ENCODE measurements at regions not wholly inside any gene's neighbourhood (a gene's known extent, or its start where the extent isn't known, plus 50 kb on each side); places are given as distances from the start of the nearest gene placed in this dataset.

DNA sequence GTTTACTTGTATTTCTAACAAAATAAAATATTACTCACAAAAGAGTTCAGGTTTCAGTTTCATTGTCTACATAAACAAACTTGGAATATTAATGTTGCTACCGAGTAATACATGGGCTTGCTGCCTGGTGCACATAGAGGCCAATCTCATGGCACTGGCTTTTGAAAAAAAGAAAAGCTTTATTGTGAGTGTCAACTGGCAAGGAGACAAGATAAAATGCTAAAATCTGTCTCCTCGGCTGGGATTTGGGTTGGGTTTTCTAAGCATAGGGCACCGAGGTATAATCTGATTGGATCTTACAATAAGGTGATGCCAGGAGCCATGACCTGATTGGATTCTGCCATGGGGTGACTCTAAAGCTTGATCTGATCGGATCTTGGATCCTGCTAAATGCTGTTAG is 1519.9 kb upstream of the MIR17HG start:
- no peak for DNase-seq (ENCODE audit: low read depth in 4 of 4, low spot score in 2 of 4)

DNA sequence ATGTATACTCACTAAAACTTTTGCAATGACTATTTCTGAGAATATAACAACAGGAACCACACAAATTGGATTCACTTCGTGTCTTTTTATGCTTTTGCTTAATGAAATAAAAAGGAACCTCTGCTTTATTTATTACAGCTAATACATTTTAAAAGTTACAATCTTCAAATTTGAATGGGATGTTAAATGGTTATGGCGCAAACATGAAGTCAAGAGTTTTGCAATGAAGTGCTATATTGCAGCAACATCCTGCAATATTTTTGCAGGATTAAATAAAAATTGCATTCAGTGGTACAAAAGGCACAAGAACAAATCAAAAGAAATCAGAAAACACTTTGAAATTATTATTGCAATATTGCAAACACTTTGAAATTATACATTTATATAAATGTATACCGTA is 1519.0 kb upstream of the MIR17HG start:
- DNase-seq (ENCODE audit: low read depth in 4 of 4, low spot score in 2 of 4): no peak

DNA sequence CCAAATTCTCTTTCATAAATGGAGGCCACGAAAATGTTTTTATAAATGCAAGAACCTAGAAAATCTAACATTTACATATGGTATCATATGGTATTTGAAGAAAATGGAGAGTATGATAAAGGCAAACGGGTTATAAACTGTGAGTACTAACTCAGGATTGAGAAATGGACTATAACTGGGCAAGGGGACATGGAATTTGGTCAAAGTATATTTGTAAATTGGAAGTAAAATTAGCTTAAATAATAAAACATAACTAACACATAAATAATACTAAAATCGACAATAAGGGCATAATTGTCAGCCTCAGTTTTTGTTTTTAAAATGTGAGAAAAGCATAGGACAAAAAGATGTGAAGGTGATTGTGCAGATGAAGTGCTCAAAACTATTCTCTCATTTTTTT is 1516.3 kb upstream of the MIR17HG start:
- DNase-seq (ENCODE audit: low read depth in 4 of 4, low spot score in 2 of 4): no peak

DNA sequence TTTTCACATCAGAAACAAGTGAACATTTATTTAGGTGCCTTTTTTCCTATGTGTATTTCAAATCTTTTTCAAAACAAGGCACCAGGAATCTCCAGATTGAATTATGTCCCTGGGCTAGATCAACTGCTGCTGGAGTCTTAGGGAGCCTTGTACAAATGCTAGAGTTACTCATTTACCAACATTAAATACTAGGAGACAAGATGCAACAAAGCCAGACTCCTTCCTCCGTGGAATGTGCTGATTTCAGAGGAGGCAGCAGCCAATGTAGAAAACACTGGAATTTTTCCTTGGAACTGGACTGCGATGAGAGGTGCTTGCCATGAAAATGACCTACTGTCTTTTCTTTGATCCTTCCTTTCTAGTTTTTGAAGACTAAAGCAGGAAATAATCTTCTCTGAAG is 1514.7 kb upstream of the MIR17HG start:
- no peak for DNase-seq (ENCODE audit: low read depth in 4 of 4, low spot score in 2 of 4)

DNA sequence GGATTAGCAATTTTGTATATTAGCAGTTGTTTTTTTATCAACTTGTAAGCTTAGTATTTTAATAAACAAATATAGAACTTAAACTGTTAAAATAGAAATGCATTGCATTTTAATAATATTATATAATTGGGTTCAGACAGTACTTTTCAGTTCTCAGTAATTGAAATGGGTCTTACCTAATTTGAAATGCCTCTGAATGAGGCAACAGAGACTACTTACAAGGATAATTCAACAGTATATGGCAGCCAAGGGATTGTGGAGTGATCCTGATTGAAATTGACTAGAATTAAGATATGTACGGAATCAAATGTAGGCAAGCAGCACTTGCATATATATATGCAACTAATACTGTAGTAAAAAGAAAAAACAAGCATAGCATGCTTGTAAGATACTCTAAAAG is 1503.9 kb upstream of the MIR17HG start:
- no peak for DNase-seq (ENCODE audit: low read depth in 4 of 4, low spot score in 2 of 4)

DNA sequence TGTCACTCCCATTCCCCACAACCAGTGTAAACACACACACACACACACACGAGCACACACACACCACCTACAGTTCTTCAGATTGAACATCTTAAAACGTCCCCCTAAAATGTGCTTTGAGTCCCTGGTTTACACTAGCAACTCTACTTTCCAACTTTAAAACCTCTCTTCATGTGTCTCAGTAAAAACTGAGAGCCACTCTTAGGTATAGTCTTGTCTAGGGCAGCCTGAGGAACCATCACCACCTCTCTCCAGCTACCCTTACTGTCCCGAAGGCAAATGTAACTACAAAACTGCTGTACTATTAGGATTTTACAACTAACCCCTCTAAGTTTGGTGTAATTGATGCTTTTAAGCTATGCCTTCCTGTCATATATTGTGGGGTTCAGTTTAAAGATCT is 1501.6 kb upstream of the MIR17HG start:
- no peak for DNase-seq (ENCODE audit: low read depth in 4 of 4, low spot score in 2 of 4)

DNA sequence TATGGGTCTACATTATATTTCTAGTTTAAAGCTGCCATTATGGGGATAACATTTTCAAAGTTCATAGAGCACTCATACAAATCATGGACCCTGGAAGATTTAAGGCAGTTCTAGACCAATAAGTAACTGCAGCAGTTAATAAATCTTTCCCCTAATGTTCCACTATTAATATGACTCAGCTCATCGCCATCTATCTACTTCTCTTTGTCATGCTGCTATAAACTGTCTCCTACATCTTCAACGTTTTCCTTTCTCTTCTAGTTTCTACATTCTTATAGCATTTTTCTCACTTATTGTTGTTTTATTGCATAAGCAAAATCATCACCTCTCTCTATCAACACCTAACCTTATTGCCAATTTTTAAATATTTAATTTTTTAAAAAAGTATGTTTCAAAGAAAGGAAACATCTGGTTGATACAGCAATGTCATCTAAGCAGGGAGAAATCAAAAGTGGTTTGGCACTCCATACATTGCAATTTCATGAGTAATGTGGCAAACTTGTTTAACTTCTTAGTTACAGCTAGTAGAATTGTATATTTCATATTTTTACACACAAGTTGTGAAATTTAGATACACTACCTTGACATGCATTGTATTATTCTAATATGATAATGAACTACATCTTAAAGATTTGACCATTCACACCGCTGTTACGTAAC is 1500.4 kb upstream of the MIR17HG start:
- DNase-seq (ENCODE audit: low read depth in 4 of 4, low spot score in 2 of 4): no peak

DNA sequence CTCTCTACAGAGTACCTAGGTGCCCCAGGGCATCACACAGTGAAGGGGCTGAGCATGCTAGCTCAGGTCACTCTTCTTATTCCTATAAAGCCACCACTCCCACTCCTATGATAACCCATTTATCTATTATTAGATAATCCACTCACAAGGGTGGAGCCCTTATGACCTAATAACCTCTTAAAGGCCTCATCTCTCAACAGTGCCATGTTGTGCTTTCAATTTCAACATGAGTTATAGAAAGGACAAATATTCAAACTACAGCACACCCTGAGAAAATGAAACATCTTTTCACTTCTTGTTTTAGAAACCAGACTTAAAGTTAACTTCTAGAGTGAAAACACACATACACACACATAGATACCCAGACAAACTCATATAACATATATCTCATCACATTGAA is 1494.9 kb upstream of the MIR17HG start:
- DNase-seq (ENCODE audit: low read depth in 4 of 4, low spot score in 2 of 4): no peak

DNA sequence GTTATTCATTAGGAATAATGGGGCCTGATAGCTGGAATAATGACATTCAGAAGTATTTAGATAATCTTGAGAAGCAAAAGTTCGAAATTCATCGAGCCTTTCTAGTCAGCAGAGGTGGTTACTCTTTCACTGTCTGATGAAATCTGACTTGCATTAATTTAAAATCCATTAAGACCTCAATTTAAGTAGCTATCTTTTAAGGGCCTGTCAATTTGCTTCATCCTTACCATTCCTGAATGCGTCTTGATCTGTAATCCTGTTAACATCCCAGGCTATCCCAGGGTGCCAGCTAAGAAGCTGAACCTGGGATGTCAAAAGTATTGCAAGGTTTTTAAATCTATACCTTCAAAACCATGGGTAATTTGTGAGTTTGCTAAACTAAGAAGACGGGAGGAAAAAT is 1491.0 kb upstream of the MIR17HG start:
- DNase-seq (ENCODE audit: low read depth in 4 of 4, low spot score in 2 of 4): no peak

DNA sequence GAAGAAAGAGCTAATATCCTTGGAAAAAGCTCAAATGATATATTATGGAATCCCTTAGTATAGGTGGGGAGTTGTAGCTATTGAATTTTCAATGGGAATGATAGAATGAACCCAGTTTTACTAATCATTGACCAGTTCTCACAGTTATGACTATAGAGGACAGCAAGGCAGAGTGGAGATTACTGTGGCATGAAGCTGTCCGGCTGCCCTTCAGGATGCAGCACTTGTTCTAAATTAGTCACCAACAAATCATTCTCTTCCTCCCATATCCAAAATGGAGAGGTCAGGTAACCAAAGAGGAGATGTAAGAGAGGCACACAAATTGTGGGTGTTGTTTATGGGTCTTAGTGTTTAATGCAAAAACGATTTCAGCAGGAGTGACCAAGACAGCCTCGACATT is 1490.0 kb upstream of the MIR17HG start:
- DNase-seq (ENCODE audit: low read depth in 4 of 4, low spot score in 2 of 4): no peak

DNA sequence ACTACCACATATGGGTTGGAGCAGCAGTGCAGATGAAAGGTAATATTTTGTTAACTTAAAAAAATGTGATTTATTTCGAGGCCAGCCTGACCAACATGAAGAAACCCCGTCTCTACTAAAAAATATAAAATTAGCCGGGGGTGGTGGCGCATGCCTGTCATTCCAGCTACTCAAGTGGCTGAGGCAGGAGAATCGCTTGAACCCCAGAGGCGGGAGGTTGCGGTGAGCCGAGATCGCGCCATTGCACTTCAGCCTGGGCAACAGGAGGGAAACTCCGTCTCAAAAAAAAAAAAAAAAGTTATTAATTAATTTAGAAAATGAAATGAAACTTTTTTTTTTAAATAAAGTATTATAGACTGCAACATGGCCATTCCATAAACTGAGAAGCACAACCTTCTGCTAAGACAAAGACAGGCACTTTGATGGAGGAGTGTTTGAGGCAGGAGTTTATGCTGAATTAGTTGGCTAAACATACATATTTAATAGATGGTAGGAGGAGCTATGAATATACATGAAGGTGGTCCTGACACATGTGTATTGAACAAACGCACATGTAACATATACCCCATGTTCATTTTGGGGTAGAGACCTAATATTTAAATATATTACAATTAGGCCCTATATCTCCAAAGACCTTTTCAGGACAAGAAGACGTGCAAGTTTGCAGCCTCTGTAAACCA is 1485.3 kb upstream of the MIR17HG start:
- DNase-seq (ENCODE audit: low read depth in 4 of 4, low spot score in 2 of 4): no peak

DNA sequence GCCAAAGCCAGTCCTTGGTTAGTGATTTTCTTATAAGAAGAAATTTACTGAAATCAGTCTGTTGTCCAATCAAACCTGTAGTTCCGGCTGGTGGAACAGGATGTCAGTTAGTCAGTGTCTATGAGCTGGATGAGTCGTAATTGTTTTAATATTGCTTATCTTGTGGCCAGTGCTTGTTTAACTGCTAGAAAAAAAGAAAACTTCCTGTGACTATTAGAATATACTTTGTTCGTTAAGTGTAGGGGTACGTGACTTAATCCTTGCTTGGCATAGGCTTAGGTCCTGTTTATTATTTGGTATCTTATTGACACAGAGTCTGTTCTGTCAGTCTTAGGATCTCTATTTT is 1484.8 kb upstream of the MIR17HG start:
- DNase-seq (ENCODE audit: low read depth in 4 of 4, low spot score in 2 of 4): no peak

DNA sequence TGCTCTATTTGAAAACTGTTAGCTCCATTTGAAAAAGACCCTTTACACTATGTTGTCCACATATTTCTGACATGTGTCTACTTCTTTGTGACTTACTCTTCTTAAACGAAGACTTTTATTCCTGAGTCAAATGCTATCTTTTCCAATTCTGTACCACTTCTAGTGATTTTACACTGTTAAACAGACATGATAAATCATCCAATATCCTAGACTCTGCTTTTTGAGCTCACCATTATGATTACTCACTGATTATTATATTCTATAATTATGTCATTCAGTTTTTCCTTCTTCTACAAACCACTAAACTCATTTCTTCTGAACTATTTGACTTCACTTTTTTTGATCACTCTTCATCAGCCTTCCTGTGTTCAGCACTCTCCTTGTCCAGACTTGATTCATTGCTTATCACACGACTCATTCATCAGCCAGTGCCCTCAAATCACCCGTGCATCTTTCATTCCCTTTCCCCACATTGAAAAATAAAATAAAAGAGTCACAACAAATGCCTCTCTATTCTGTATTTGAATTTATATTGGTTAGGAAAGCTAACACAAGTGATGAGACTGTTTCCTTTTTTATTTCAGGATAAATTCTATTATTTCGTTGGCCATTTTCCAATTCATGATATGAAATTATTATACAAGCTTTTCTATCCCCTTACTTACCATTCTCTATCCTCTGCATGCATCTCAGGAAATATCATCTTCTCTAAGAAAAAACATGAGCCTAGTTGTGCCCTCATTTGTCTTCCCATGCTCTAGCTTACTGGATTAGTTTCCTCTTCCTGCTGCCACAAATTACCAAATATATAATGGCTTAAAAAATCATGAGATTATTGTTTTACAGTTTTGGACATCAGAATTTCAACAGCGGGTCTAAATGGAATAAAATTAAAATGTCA is 1482.1 kb upstream of the MIR17HG start:
- no peak for DNase-seq (ENCODE audit: low read depth in 4 of 4, low spot score in 2 of 4)

DNA sequence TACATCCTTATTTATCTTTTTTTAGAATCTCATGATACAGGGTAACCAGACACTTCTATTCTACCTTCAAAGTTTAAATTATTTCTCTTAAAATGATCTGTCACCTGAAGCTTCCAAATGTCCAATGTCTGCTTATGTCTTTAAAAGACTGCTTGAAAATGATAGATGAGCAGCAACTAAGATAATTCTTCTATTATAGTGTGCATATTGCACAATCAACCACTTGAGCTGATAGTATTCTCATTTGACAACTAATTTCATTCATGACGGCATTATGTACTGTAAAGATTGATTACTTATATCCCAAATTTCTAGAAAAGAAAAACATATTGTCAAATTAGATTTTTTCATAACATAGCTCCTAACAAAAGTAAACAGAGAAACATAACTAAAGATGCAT is 1478.2 kb upstream of the MIR17HG start:
- DNase-seq (ENCODE audit: low read depth in 4 of 4, low spot score in 2 of 4): no peak

DNA sequence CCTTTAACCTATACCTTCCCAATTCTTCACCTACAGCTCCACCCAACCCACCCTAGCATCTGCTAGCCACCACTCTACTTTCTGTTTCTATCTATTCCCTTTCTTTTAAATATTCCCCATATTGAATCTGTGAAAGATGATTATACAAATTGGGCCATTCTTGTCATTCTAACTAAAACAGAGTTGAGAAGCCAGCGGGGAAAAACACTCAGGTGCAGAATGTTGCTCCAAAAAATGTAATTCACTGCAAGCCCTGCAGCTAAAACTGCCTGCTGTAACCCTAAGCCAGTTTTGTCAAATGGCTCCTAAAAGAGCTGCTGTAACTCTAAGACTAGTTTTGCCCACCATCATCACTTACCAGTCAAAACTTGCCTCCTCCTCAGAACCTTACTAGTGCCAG is 1468.6 kb upstream of the MIR17HG start:
- no peak for DNase-seq (ENCODE audit: low read depth in 4 of 4, low spot score in 2 of 4)

DNA sequence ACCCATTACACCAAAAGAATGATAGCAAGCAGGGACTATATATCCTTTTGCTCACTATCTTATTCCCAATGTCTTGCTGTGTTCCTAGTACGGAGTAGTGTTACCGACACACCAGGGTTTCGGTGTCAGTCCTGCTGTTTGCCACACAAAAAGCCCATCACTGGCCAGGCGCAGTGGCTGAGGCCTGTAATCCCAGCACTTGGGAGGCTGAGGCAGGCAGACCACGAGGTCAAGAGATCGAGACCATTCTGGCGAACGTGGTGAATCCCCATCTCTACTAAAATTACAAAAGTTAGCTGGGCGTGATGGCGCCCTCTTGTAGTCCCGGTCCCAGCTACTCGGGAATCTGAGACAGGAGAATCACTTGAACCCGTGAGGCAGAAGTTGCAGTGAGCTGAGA is 1467.3 kb upstream of the MIR17HG start:
- DNase-seq (ENCODE audit: low read depth in 4 of 4, low spot score in 2 of 4): no peak

DNA sequence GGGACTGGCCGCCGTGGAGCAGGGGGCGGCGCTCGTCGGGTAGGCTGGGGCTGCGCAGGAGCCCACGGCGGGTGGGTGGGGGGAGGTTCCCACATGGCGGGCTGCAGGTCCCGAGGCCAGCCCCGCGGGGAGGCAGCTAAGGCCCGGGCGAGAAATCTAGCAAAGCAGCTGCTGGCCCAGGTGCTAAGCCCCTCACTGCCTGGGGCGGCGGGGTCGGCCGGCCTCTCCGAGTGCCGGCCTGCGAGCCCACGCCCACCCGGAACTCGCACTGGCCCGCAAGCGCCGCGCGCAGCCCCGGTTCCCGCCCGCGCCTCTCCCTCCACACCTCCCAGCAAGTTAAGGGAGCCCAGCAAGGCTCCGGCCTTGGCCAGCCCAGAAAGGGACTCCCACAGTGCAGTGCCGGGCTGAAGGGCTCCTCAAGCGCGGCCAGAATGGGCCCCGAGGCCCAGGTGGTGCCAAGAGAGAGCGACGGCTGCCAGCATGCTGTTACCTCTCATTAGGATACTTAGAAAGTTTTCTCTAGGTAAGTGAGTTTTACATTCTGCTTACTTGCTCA is 1463.5 kb upstream of the MIR17HG start:
- no peak for DNase-seq (ENCODE audit: low read depth in 4 of 4, low spot score in 2 of 4)

DNA sequence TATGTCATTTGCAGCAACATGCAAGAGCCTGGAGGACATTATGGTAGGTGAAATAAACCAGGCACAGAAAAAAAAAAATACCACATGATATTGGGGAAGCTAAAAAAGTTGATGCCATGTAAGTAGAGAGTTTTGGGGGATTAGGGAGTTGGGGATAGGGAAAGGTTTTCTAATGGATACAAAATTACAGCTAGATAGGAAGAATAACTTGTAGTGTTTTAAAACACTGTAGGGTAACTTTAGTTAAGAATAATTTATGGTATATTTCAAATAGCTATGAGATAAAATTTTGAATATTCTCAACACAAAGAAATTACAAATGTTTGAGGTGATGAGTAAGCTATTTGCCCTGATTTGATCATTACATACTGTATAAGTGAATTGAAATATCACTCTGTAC is 1456.7 kb upstream of the MIR17HG start:
- DNase-seq (ENCODE audit: low read depth in 4 of 4, low spot score in 2 of 4): no peak

DNA sequence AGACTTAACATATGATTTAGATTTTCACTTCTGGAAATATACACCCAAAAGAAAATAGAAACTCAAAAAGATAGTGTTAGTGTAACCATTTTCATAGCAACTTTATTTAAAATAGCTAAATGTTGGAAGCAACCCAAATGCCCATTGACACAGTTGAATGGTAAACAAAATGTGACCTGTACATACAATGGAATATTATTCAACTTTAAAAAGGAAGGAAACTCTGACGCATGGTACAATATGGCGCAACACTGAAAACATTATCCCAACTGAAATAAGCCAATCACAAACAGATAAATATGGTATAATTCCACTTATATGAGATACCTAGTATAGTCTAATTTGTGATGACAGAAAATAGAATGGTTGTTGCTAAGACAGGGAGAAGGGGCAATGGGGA is 1456.1 kb upstream of the MIR17HG start:
- no peak for DNase-seq (ENCODE audit: low read depth in 4 of 4, low spot score in 2 of 4)

DNA sequence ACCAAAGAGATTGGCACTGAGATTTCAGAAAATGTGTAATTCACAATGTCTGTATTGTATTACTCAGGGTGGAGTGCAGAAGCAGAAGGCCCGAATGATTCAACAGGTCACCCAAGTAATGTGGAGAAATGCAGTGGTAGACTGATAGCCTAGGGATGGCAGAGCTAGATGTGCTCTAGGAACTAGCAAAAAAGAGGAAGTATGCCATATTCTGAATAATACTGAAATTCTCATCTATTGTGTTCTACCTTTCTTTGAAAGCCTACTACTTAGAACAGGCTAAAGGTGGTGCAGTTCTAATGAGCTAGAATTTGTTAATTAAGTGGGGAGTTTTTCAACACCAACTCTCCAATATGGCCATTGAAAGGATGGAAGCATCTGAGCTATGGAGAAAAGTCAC is 1449.8 kb upstream of the MIR17HG start:
- DNase-seq (ENCODE audit: low read depth in 4 of 4, low spot score in 2 of 4): no peak

DNA sequence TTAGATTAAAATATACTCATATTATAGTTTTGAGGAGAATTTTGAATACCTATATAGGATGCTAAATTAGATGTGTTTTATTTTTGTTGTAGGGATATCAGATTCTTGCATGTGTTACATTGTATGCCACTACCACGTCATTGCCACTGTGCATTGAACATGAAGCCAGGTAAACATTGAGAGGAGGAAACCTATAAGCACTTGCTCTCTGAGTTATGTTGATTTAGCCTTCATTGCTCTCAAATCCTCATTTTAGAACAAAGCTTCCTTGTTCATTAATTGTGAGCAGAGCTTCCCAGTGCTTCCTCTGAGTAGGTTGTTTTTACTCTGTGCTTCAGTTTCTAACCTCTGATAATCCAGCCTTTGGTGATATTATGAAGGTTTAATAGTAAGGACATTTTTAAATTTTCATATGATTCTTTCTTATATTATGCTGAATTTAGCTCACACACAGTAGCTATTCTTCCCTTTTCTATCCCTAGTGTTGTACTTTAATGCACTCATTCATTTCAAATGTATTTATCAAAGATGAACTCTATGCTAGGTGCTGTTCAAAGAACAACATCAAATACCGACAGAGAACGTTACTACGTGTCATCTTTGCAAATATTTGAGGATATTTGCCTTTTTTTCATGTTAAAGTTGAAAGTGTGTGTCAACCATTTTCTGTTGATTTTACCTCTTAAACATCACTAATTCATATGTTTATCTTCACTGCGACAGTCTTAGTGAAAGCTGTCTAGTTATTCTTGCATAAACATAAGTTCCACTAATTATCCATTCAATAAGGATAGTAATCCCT is 1448.0 kb upstream of the MIR17HG start:
- DNase-seq (ENCODE audit: low read depth in 4 of 4, low spot score in 2 of 4): no peak

Data from left renal cortex interstitium (tissue), 4 donors.